ENCODE measurements at regions not wholly inside any gene's neighbourhood (a gene's known extent, or its start where the extent isn't known, plus 50 kb on each side); places are given as distances from the start of the nearest gene placed in this dataset.
A peak's percentile ranks its signal among the peaks of the same experiment; 100 is the strongest.

DNA sequence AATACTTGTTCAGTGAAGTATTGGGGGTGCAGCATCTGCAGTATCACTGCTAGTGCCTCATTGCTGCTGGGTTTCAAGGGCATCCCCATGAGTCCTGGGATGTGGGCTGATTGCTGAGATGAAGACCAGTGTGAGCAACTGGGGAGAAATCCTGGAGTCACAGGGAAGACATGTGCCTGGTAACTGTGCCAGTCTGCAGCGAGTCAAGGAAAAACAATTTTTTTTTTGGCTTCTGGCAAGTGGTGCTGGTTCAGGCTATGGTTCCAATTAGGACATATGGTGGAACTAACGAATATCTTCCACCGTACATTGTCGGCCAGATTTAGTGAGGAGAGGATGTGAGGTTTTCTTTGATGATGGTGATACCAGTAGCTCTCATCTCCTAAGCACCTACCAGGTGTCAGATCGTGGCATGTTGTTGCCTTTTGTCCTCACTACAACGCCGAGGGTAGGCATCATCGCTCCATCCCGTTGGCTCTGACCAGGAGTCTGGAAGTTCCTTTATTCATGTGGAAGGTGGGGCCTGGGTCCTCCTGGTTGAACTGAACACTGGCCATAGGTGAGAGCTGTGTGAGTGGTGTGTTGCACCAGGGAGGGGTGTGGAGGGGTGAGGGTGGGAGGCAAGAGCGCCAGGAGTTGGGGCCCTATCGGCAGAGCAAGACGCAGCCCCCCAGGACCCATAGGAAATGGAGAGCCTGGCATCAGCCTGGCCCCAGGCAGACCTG lies 118.0 kb upstream of the HS6ST1 start:
- DNase-seq (ENCODE audit: low read depth), result no peak

DNA sequence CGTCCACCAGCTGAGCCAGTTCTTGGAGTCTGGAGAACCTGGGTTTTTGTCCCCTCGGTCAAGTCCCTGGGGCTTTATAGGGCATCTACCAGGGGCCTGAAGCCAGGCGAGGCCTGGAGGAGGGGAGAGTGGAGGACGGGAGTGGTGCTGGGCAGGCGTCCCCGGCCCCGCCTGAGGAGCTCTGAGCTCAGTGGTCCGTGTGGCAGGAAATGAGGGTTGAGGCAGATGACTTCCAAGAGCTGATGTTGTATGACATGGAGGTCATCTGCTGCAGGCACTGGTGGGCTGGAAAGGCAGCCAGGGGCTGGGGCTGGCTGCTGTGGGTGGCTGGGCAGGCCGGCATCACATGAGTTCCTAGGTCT lies 118.5 kb upstream of the HS6ST1 start:
- DNase-seq (ENCODE audit: low read depth), result no peak

DNA sequence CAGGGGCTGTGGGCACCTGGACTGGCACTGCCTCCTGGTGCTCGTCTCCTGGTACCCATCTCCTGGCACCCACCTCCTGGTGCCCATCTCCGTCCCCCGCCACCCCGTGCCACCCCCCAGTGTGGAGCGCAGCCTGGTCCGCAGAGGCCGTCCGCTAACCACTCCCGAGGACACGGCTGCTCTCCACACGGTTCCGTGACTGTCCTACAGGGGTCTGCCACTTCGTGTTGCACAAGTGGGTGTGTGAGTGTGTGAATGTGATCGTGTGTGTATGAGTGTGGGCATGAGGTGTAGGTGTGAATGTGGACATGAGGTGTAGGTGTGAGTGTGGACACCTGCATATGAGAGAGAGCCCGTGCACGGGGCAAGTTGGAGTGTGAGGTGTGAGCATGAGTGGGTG lies 119.4 kb upstream of the HS6ST1 start:
- DNase-seq (ENCODE audit: low read depth), result no peak

GRCh38 chr2:128438586-128438985 lies 119.9 kb upstream of the HS6ST1 start:
- no peak for DNase-seq (ENCODE audit: low read depth)

GRCh38 chr2:128439031-128439790 lies 120.5 kb upstream of the HS6ST1 start:
- no peak for DNase-seq (ENCODE audit: low read depth)

DNA sequence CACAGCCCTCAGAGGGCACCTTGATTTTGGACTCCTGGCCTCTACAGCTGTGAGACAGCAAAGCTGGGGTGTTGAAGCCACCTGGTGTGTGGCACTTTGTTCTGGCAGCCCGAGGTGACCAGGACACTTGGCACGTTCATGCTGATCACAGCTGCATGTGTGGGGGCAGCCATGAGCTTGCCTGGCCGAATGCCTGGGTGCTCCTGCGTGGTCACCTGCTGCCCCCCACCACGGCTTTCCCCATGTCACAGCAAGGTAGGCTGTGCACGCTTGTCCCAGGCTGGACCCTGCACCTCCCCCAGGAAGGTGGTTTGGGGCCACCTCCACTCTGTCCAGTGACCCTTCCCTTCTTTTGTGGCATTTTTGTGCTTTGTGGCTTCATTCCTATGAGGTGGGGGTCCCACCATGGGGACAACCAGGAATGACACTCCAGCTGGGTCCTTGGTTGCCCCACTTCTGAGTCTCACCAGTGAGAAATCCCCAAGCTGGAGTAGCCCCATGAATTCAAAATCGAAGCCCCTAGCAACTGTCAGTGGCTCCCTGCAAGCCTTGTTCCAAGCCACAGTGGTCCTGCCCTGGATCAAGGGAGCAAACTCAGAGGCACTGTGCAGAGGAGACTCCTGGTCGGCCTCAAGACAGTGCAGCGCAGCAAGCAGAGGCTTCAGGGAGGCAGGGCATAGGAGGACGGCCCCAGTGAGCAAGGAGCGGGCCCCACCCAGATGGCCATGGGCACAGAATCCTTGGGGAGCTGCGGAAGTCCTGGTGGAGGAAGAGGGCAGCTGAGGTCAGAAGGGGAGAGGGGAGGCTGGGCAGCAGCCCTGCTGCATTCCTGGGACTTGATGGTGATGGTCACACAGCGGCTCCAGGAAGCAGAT lies 121.4 kb upstream of the HS6ST1 start:
- no peak for DNase-seq (ENCODE audit: low read depth)

- peak; percentile 2 for DNase-seq (ENCODE audit: low read depth)
These were observed 122.1 kb upstream of the HS6ST1 start for GRCh38 chr2:128440666-128441340.

DNA sequence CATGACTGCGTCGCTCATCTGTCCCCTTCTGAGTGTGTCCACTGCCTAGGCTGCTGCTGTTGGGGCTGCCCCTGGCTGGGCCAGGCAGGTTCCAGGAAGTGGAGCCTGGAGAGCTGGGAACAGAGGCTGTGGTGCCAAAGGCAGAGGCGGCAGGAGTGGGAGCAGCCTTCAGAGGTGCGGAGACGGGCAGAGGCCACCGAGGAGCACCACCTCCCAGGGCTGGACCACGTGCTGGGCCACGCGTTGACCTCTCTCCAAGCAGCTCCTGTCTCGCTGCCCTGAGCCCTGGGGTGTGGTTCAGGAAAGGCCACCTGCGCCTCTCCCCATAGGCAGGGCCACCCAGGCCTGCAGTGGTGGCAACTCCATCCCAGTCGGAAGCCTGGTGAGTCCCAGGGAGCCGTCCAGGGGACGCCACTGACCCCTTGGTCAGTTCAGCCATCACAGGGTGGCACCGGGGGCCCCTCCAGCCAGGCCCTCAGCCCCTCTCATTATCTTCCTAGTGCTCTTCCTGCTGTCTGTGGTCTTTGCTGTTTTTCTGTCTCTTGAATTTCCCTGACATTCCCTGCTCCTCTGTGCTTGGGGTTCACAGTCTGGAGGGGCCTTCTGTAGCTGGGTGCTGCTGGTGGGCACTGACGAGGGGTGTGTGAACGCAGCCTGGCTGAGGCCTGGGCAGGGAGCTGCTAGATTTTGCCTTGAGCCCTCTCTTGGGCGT lies 122.8 kb upstream of the HS6ST1 start:
- DNase-seq (ENCODE audit: low read depth), result no peak

GRCh38 chr2:128442053-128442751 lies 123.5 kb upstream of the HS6ST1 start:
- DNase-seq (ENCODE audit: low read depth), result no peak

DNA sequence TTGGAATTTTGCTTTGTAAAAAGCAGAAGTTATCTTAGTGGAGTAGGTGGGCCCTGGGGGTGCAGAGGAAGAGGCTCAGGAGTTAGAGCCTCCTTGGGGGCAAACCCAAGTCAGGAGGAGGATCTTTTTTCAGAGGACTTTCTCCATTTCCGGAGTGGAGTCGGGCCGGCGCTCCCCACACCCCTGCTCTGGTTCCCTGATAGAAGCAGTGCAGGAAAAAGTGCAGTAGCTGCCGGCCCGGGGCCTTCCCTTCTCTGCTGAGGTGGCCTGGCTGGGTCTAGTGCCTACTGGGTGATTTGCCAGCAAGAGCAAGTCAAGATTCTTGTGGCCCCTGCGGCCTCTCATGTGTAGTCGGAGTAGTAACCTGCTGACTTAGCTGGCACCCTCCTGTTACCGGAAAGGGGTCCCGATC lies 124.2 kb upstream of the HS6ST1 start:
- DNase-seq (ENCODE audit: low read depth), result no peak

- DNase-seq (ENCODE audit: low read depth), result no peak
These were observed 125.6 kb upstream of the HS6ST1 start for GRCh38 chr2:128444121-128444771.

DNA sequence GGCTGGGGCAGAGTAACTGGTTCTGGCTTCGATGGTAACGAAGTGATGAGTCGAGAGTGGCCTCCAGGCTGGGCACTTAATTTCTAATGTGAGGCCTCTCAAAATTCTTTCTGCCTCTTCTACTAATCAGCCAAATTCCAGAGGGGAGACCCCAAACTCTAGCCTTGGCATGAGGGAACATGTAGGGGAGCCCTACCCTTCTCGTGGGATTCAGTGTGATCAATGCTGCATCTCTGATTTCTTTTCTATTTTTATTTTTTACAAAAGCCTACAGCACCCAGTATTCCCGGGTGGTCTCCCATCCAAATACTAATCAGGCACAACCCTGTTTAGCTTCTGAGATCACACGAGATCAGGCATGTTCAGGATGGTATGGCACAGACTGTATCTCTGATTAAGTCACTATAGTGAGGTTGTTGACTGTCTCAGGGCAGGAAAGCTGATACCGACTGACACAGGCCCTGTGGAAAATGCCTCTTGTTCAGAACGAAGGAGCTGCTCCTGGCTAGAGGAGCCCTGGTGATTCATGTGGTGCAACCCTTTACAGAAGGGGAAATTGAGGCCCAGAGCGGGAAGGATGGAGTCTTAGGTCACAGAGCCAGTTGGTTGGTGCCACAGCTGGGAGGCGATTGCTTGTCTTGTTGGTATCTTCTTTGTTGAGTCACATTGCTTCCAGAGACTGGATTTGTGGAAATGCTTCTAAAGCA lies 126.3 kb upstream of the HS6ST1 start:
- no peak for DNase-seq (ENCODE audit: low read depth)

DNA sequence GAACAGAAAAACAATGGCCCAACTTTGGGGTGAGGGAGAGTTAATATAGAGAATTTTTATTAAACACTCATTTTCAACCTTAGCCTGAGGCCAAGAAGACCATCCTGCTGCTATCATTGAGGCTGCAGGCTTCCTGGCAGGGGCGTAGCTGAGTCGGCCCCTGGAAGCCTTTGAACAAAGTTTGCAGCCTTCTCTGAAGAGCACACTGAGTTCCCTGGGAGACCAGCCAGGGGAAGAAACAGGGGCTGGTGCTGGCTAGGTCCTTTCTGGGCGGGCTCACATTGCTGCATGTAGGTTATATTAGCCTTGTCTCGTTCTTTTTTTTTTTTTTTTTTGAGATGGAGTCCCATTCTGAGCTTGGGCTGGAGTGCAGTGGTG lies 126.8 kb upstream of the HS6ST1 start:
- DNase-seq (ENCODE audit: low read depth), result no peak

DNA sequence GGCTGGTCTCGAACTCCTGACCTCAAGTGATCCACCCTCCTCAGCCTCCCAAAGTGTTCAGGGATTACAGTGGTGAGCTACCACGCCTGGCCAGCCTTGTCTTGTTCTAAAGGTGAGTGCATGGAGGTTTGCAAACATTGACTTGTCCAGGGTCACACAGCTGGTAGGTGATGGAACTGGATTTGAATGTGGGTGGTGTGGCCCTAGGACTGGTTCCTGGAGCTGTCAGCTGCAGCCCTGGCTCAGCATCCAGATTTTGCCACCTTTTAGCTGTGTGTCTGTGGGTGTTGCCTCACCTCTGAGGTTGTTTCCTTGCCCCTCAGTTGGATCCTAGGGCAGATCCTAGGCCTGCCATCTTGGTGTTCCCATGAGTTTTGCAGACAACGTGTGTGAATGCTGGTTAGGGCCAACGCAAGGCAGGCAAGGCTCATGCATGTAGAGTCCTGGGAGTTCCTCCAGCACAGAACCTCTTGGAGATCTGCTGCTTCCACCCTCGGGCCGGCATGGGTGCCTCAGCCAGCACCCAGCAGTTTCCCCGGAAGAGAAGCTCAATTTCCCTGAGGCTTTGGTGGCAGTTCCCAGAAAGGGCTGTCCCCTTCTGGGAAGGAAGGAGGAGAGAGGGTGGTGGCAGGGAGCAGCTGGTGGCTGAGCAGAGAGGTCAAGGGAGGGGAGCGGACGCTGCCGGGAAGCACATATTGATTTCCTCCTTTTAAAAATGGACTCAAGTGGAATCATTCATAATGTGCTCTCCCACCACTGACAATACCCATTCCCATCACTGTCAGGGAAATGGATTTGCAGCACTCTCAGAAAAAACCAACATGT lies 127.6 kb upstream of the HS6ST1 start:
- no peak for DNase-seq (ENCODE audit: low read depth)

DNA sequence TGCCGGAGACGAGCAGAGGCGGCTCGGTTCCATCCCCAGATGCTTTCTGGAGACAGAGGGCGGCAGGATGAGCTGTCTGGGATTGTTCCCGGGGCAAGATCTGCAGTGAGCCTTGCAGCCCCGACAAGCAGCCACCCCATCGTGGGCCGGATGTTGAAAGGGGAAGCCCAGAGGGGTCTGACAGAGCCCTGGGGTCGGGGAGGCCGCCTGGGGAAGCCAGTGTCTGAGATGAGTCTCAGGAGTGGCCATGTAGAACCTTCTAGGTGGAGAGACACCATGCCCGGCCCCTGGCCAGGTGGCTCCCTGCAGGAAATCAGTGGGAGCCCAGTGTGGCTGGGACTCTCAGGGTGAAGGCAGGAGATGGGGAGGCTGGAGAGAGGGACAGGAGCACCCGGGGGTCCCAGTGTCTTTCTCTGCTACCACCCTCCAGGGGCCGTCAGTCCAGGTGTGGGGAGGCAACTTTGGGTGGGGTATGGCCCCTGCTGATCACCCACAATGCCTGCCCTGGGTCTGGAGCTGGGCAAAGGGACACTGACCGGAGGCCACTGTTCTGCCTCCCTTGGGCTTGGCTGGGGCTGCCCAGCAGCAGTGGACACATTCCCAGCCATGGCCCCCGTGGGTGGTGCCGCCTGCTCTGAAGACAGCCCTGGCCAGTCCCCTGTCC lies 128.3 kb upstream of the HS6ST1 start:
- no peak for DNase-seq (ENCODE audit: low read depth)

- no peak for DNase-seq (ENCODE audit: low read depth)
These were observed 128.9 kb upstream of the HS6ST1 start for GRCh38 chr2:128447538-128447995.
